Tibial artery (tissue), 4 donors: ENCODE measurements at regions not wholly inside any gene's neighbourhood (a gene's known extent, or its start where the extent isn't known, plus 50 kb on each side); places are given as distances from the start of the nearest gene placed in this dataset.
"Not testable (repeated sequence)": the region's sequence is repeated elsewhere in the genome, so short reads cannot be mapped to it uniquely, and the experiment has no call there.

Experiments
- DNase-seq, 2 donors: peaks; one replicate each; pipeline ENCODE4 v3.0.0-alpha.2; 2019
- H3K27ac ChIP-seq, 2 donors: fragments of 200-600 bp; sonication (generic) in 1 of 2; 1 replicate in 1 of 2; 2 replicates in 1 of 2; pipeline ENCODE4 v1.5.1; 2018 to 2019; ENCODE audit warnings: mild to moderate bottlenecking in 1 of 2
- H3K27me3 ChIP-seq, 2 donors: fragments of 200-600 bp; sonication (generic) in 1 of 2; one replicate each; pipeline versions ENCODE4 v1.5.1 to v1.6.0; 2016 to 2019
- H3K36me3 ChIP-seq, 3 donors: fragments of 200-600 bp; sonication (generic) in 2 of 3; one replicate each; pipeline ENCODE4 v1.5.1; 2016 to 2019; ENCODE audit warnings: mild to moderate bottlenecking in 2 of 3
- H3K4me1 ChIP-seq, 4 donors: fragments of 200-600 bp; sonication (generic) in 2 of 4; 1 replicate in 3 of 4; 2 replicates in 1 of 4; pipeline ENCODE4 v1.5.1; 2016 to 2019
- H3K4me3 ChIP-seq, 2 donors: fragments of 200-600 bp; sonication (generic) in 1 of 2; 1 replicate in 1 of 2; 2 replicates in 1 of 2; pipeline ENCODE4 v1.5.1; 2018 to 2019; ENCODE audit warnings: mild to moderate bottlenecking in 2 of 2
- H3K9me3 ChIP-seq, 3 donors: fragments of 200-600 bp; sonication (generic) in 1 of 3; one replicate each; pipeline ENCODE4 v1.5.1; 2016 to 2019
- intact Hi-C: fragments of 100-400 bp; cut with DNase I; formaldehyde crosslinking; loops from one replicate; pipeline ENCODE4 v1.15.0; 2023; ENCODE audit warnings: low total_unique reads
- TF ChIP-seq, protein P1 (sequence below), 2 experiments: fragments of 200-600 bp in 1 of 2; fragments of 450-650 bp in 1 of 2; IDR thresholded peaks; one replicate each; pipeline ENCODE4 v1.5.1; 2017 to 2019; ENCODE audit warnings: antibody characterized with exemption in 2 of 2, mild to moderate bottlenecking in 1 of 2, moderate library complexity in 1 of 2

DNA sequence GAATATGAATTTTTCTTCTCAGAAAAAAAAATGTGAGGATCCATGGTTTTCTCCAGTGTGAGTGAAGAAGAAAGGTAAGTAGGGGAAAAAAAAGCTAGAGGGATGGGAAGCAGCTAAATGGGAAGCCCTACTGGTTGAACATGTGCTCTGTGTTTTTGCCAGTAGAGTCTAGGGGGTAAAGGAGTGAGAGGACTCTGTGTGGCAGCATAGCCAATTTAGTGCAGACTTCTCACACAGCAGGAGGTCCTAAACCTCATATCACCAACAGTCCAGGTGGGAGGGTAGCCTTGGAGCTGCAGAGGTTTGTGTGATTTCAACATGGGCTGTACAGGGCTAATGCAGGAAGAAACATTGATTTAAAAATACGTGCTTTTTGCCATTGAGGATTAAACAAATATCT lies 334.5 kb upstream of the SPHKAP start:
- Histone ChIP-seq H3K36me3 (no peaks in the 10 kb centered on the region), H3K4me1 (no peaks in the 10 kb centered on the region), H3K27me3 (no peaks in the 10 kb centered on the region), H3K9me3 (no peaks in the 10 kb centered on the region), H3K4me3 (no peak overlapping the region), H3K27ac (no peak overlapping the region)
- intact Hi-C loops = no loop called here
- TF ChIP-seq, protein P1, sequence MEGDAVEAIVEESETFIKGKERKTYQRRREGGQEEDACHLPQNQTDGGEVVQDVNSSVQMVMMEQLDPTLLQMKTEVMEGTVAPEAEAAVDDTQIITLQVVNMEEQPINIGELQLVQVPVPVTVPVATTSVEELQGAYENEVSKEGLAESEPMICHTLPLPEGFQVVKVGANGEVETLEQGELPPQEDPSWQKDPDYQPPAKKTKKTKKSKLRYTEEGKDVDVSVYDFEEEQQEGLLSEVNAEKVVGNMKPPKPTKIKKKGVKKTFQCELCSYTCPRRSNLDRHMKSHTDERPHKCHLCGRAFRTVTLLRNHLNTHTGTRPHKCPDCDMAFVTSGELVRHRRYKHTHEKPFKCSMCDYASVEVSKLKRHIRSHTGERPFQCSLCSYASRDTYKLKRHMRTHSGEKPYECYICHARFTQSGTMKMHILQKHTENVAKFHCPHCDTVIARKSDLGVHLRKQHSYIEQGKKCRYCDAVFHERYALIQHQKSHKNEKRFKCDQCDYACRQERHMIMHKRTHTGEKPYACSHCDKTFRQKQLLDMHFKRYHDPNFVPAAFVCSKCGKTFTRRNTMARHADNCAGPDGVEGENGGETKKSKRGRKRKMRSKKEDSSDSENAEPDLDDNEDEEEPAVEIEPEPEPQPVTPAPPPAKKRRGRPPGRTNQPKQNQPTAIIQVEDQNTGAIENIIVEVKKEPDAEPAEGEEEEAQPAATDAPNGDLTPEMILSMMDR (IDR thresholded peaks at IDR 0.05) = no peak
- no peak for DNase-seq

GRCh38 chr2:228513480-228513879 lies 332.0 kb upstream of the SPHKAP start:
- intact Hi-C loops, H3K4me1 ChIP-seq, H3K9me3 ChIP-seq, H3K27me3 ChIP-seq, DNase-seq, H3K27ac ChIP-seq, H3K36me3 ChIP-seq, H3K4me3 ChIP-seq: not testable (repeated sequence)

DNA sequence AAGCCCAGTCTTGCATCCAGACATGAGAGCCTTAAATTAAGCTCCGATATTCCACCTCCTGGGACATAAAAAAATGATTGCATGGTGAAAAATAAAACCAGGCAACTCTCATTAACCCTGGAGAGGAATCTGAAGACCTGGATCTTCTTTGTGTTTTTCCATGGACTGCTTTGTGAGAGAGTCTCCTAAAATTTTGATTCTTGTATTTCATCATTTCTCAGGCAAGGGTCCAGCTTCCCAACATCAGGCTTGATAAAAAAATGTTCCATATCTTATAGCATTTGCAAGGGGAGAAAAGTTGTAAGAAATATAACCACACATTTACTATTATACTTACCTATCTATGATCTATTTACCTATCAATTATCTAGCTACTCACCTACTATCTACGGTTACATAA lies 327.5 kb upstream of the SPHKAP start:
- TF ChIP-seq, protein P1 (IDR thresholded peaks at IDR 0.05) = no peak
- Histone ChIP-seq H3K9me3 (no peaks in the 10 kb centered on the region), H3K36me3 (no peaks in the 10 kb centered on the region), H3K4me1 (no peaks in the 10 kb centered on the region), H3K27me3 (no peaks in the 10 kb centered on the region), H3K27ac (no peak overlapping the region), H3K4me3 (no peak overlapping the region)
- DNase-seq = no peak
- intact Hi-C loops = no loop called here

GRCh38 chr2:228507870-228508269 lies 326.4 kb upstream of the SPHKAP start:
- DNase-seq = no peak
- no peak overlapping the region for H3K27ac ChIP-seq
- no peaks in the 10 kb centered on the region for H3K4me1 ChIP-seq
- TF ChIP-seq, protein P1 (IDR thresholded peaks at IDR 0.05) = no peak
- no peaks in the 10 kb centered on the region for H3K36me3 ChIP-seq
- H3K27me3 ChIP-seq = no peaks in the 10 kb centered on the region
- H3K9me3 ChIP-seq = no peaks in the 10 kb centered on the region
- H3K4me3 ChIP-seq = no peak overlapping the region
- intact Hi-C loops = no loop called here

GRCh38 chr2:228507231-228507824 lies 325.8 kb upstream of the SPHKAP start:
- TF ChIP-seq, protein P1 (IDR thresholded peaks at IDR 0.05) = no peak
- H3K27ac ChIP-seq = no peak overlapping the region
- no peaks in the 10 kb centered on the region for H3K27me3 ChIP-seq
- intact Hi-C loops = no loop called here
- H3K9me3 ChIP-seq = no peaks in the 10 kb centered on the region
- no peaks in the 10 kb centered on the region for H3K36me3 ChIP-seq
- no peak for DNase-seq
- H3K4me3 ChIP-seq = no peak overlapping the region
- no peaks in the 10 kb centered on the region for H3K4me1 ChIP-seq

DNA sequence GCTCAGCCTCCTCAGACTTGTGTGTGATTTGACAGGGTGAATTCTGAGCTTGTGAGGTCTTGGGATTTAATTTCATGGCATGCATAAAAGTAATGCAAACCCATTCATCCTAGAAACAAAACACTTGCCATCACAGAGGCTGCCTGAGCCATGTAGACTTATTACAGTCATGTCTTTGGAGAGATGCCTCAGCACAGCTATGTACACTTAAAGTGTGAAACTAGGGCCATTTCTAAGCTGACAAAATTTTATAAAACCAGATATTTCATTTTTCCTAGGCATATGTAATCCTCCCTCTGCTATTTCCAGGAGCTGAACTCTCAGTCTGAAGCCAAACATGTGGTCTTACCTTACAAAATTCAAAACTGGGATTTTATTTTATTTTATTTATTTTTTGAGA lies 322.2 kb upstream of the SPHKAP start:
- intact Hi-C loops = no loop called here
- H3K27me3 ChIP-seq = no peaks in the 10 kb centered on the region
- H3K9me3 ChIP-seq = no peaks in the 10 kb centered on the region
- DNase-seq = no peak
- no peak overlapping the region for H3K4me3 ChIP-seq
- no peak overlapping the region for H3K27ac ChIP-seq
- TF ChIP-seq, protein P1 (IDR thresholded peaks at IDR 0.05) = no peak
- H3K36me3 ChIP-seq = no peaks in the 10 kb centered on the region
- no peaks in the 10 kb centered on the region for H3K4me1 ChIP-seq
